Activated gamma-delta T cell treated with Interleukin-2 at 50 U/mL for 16 hours (primary cell): ENCODE measurements at regions not wholly inside any gene's neighbourhood (a gene's known extent, or its start where the extent isn't known, plus 50 kb on each side); places are given as distances from the start of the nearest gene placed in this dataset.
A peak's percentile ranks its signal among the peaks of the same experiment; 100 is the strongest.

ENCODE experiments used
- DNase-seq: peaks from one replicate; pipeline ENCODE4 v3.0.0-alpha.2; 2020

DNA sequence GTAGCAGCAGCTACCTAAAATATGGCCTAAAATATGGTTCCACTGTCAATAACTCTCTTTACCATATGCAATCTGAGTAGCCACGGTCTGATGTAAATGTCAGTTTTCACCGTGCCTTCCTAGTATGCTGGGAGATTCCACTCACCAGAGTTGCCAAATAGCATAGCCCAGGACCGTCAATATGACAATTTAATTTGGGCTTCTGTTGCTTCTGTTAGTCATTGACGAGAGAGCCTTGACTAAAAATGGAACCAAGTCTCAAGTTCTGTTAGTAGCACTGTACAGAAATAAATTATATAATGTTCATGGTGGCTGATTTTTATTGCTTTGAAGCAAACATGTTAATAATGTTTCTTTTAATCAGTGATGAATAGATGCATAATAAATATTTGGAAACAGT, 348.4 kb downstream of the BCAT1 start:
- DNase-seq = no peak

DNA sequence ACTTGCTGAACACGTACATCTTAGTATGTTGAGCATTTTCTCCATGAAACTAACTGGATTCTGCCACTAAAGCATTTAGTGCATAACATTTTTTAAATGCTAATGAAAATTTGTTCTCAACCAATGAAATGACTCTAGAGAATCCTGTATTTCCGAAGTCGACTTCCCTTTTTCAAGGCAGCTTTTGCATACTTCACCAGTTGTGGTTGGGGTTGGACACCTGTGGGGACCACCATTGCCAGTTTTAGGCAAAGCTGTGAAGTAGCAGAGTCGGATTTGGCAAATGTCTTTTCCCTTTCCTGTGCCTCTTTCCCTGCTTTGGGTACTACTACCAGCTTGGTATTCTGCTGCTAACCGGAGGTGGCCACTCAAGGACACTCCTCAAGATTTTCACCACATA, 349.2 kb downstream of the BCAT1 start:
- DNase-seq = no peak

DNA sequence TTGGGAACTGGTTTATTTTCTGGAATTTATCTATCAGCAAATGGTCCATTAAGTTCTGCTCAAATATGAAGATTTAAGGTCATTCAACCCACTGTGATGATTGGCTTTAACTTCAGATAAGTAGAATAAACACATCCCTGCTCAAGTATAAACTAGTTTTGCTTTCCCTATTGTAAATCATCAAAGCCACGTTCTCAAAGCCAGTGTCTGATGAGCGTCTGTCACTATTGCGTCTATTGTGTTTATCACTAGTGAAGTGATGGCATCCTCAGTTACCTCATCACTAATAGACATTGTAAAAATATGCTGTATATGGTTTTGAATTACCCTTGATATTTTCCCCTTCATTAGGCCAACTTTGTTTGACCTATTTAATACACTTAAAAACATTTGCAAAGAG, 351.3 kb downstream of the BCAT1 start:
- no peak for DNase-seq

GRCh38 chr12:24596768-24597388, 352.0 kb downstream of the BCAT1 start:
- DNase-seq = no peak

GRCh38 chr12:24595652-24596235, 353.2 kb downstream of the BCAT1 start:
- no peak for DNase-seq

DNA sequence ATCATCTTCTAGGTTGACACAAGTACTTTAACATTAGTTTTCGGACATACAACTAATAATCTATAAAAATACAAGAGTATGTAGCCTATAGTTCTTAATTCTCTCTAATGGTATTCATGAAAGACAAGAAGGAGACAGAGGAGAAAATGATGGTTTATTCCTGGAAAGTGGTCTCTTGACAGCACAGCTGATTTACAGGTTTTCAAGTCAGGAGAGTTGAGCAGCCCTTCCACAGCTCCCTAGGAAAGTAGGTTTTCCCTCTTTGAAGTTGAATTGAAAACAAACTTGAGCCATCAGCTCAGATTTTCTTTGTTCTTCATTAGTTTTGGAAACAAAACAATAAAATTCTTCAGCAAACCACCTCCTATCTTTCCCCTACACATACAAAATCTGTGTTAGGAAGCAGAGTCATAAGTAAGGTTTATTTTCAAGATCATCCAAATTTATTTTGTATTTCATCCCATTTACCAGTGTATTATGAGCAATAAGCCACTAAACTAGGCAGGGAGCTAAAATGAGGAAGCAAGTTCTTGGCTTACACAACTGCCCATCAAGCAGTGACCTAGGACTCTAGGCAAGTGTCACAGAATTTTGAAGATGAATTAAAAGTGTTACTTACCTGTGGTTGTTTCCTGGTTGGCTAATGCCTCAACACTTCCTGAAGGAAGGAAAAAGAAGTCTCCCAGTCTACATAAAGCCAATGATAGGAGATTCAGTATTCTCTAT, 357.0 kb downstream of the BCAT1 start:
- no peak for DNase-seq

GRCh38 chr12:24591079-24591626, 357.7 kb downstream of the BCAT1 start:
- DNase-seq = no peak

GRCh38 chr12:24586293-24586692, 362.6 kb downstream of the BCAT1 start:
- DNase-seq = no peak

DNA sequence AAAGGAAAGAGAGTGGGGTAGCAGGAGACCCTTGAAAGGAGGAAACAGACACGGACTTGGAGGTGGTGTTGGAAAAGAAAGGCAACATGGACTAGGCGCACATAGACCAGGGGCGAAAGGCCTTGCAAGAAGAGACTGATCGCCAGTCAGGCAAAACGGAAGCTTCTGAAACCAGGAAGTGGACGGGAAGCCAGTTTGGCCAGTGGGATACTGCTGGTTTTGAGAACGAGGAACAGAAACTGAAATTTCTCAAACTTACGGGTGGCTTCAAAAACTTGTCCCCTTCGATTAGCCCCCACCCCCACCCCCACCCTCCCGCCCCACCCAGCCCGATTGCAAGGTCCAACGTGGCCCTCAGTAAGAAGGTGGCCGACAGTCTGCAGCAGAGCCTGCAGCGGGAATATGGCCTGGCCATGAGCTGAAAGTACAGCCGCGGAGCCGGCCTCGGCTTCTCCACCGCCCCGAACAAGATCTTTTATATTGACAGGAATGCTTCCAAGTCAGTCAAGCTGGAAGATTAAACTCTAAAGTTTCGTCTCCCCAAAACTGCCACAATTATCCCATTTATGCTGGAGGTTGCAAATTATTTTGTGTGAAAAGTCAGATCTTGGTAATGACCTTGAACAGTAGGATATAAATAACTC, 364.7 kb downstream of the BCAT1 start:
- DNase-seq = no peak

DNA sequence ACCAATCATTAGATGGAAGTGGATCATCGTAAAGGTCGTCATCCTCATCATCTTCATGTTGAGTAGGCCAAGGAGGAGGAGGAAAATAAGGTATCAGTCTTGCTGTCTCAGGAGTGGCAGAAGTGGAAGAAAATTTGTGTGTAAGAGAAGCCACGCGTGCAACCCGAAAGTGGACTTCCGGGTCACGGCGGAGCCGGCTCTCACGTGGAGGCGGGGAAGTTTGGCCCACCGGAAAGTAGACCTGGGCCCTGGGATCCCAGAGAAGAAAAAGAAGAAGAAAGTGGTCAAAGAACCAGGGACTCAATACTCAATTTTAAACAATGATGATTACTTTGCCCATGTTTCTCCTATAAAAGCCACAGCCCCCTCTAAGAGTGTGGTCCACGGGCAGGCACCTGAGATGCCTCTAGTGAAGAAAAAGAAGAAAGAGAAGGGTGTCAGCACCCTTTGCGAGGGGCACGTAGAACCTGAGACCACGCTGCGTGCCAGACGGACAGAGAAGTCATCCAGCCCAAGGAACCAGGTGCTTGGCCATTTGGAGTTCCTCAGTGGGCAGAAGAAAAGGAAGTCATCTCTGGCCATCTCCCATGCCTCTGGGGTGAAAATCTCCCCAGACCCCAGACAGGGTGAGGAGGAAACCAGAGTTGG, 365.8 kb downstream of the BCAT1 start:
- no peak for DNase-seq

- no peak for DNase-seq
These were observed 374.4 kb downstream of the BCAT1 start for GRCh38 chr12:24574538-24574937.

DNA sequence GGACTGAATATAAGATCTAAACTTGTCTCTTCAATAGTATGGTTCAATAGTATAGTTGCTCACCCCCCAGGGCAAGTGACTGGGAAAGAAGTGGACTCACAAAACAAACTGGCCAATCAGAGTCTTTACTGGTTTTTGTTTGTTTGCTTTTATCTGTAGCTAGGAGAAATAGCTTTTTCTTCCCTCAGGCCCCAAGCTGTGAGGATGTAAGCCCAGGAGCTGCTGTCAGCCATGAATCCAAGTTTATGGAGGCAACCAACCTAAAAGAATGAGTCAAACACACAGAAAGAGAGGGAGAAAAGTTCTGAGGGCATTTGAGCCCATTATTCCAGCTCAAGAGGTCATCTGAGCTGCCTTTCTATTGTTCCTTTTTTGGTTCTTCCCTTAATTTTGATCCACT, 375.3 kb downstream of the BCAT1 start:
- DNase-seq = no peak

DNA sequence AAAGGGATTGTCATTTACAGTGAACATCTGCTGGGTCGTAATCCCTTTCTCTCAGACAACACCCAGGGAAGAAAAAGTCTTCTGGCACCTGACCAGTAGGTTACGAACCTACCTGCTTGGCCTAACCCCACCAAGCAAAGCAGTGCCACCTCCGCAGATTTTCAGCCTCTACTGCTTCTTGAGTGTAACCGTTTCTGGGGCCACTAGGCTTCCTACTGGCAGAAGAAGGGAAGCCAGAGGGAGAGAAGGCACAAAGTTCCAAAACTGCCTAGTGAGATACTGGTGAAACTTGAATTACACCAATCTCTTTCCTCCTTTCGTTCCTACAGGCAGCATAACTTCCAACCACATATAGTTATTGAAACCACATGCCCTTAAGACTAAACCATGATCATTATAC, 383.6 kb downstream of the BCAT1 start:
- no peak for DNase-seq

GRCh38 chr12:24562771-24563431, 386.0 kb downstream of the BCAT1 start:
- DNase-seq = no peak

GRCh38 chr12:24561882-24562770, 386.8 kb downstream of the BCAT1 start:
- peak; percentile 15 for DNase-seq

- DNase-seq = no peak
These were observed 387.5 kb downstream of the BCAT1 start for GRCh38 chr12:24561411-24561871.

- DNase-seq = no peak
These were observed 388.1 kb downstream of the BCAT1 start for GRCh38 chr12:24560831-24561271.

GRCh38 chr12:24560192-24560775, 388.6 kb downstream of the BCAT1 start:
- DNase-seq = no peak

- DNase-seq = no peak
These were observed 391.2 kb downstream of the BCAT1 start for GRCh38 chr12:24557738-24558137.

DNA sequence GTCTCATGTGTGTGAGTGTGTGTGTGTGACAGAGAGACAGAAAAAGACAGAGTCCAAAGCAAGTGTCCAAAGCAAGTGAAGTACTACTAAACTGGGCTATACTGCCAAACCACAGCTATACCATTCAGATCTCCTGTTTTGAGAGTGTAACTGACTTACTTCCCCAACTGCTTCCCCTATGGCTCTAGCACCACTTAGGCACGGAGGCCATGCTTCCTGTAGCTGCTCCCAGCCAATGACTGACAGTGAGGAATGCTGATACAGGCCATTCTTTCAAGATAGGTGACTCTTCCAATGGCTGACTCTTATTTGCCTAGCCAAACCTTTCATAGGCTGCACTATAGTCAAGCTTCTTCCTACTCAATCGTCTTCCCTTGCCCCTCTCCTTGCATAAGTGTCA, 393.2 kb downstream of the BCAT1 start:
- no peak for DNase-seq
